Spleen (tissue), 7 donors: ENCODE measurements at regions not wholly inside any gene's neighbourhood (a gene's known extent, or its start where the extent isn't known, plus 50 kb on each side); places are given as distances from the start of the nearest gene placed in this dataset.

Experiments
- CTCF ChIP-seq, 11 experiments: fragments of 200-600 bp in 7 of 11; fragments of 450-650 bp in 4 of 11; sonication (generic) in 4 of 11; IDR thresholded peaks in 8 of 11; conservative IDR thresholded peaks in 3 of 11; 1 replicate in 7 of 11; 2 replicates in 4 of 11; pipeline versions ENCODE4 v1.4.0 to v1.8.0; 2016 to 2021; ENCODE audit warnings: antibody characterized with exemption in 11 of 11, inconsistent platforms in 4 of 11, mild to moderate bottlenecking in 1 of 11
- POLR2A ChIP-seq, 3 donors: fragments of 450-650 bp; IDR thresholded peaks; one replicate each; pipeline ENCODE4 v1.5.1; 2017; ENCODE audit warnings: antibody characterized with exemption in 3 of 3, mild to moderate bottlenecking in 1 of 3
- POLR2AphosphoS5 ChIP-seq, 3 donors: sonication (generic); formaldehyde crosslinking; IDR thresholded peaks; one replicate each; pipeline ENCODE4 v1.5.1; 2017; ENCODE audit warnings: antibody characterized with exemption in 3 of 3
- donor health status: DM: no; HTN: no; CAD: no; lungs with moderate emphysema.
- donor health status: DM: no; HTN: no; CAD: no.
- donor health status: DM: no; HTN: no; CAD: no.

- no peak for TF ChIP-seq CTCF (IDR thresholded peaks at IDR 0.05 in 8 of 11, conservative IDR thresholded peaks at IDR 0.05 in 3 of 11)
- no peak for TF ChIP-seq POLR2A (IDR thresholded peaks at IDR 0.05)
- no peak for TF ChIP-seq POLR2AphosphoS5 (IDR thresholded peaks at IDR 0.05)
These were observed 737.2 kb upstream of the MMS22L start for GRCh38 chr6:98020222-98020621.
